Peyer's patch (tissue), 4 donors: ENCODE measurements at regions not wholly inside any gene's neighbourhood (a gene's known extent, or its start where the extent isn't known, plus 50 kb on each side); places are given as distances from the start of the nearest gene placed in this dataset.

Experiments used
- CTCF ChIP-seq, 6 experiments: fragments of 450-650 bp in 4 of 6; fragments of 200-600 bp in 2 of 6; sonication (generic) in 1 of 6; IDR thresholded peaks; one replicate each; pipeline ENCODE4 v1.5.1; 2017 to 2019; ENCODE audit warnings: antibody characterized with exemption in 6 of 6, mild to moderate bottlenecking in 3 of 6, moderate library complexity in 1 of 6
- POLR2A ChIP-seq, 2 donors: fragments of 450-650 bp; IDR thresholded peaks; one replicate each; pipeline ENCODE4 v1.5.1; 2017; ENCODE audit warnings: antibody characterized with exemption in 2 of 2, mild to moderate bottlenecking in 2 of 2, moderate library complexity in 2 of 2

DNA sequence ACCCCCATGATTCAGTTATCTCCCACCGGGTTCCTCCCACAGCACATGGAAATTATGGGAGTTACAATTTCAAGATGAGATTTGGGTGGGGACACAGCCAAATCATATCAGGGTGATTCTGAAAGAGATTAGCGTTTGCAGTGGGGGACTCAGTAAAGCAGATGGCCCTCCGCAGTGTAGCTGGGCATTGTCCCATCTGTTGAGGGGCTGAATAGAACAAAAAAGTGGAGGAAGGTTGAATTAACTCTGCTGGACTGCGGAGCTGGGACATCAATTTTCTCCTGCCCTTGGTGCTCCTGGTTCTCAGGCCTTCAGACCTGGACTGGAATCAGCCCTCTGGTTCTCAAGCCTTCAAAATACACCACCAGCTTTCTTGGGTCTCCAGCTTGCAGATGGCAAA, 55.2 kb upstream of the CACNA1A start:
- no peak for TF ChIP-seq POLR2A (IDR thresholded peaks at IDR 0.05)
- no peak for TF ChIP-seq CTCF (IDR thresholded peaks at IDR 0.05)
